Neural cell (in vitro differentiated cells): ENCODE measurements at regions not wholly inside any gene's neighbourhood (a gene's known extent, or its start where the extent isn't known, plus 50 kb on each side); places are given as distances from the start of the nearest gene placed in this dataset.

ENCODE experiments used
- EP300 ChIP-seq: fragments of 450-650 bp; conservative IDR thresholded peaks from 2 replicates; pipeline ENCODE4 v1.6.1; 2014; ENCODE audit warnings: antibody characterized with exemption, mild to moderate bottlenecking, moderate library complexity; ENCODE audit not compliant: poor library complexity, severe bottlenecking
- TF ChIP-seq, protein P1 (sequence below): fragments of 450-650 bp; IDR thresholded peaks from 2 replicates; pipeline ENCODE4 v1.5.1; 2014; ENCODE audit warnings: antibody characterized with exemption, mild to moderate bottlenecking, moderate library complexity; ENCODE audit not compliant: poor library complexity, severe bottlenecking
- TF ChIP-seq, protein P2 (sequence below): IDR thresholded peaks from 2 replicates; pipeline ENCODE4 v1.6.1; 2012; ENCODE audit warnings: borderline replicate concordance

DNA sequence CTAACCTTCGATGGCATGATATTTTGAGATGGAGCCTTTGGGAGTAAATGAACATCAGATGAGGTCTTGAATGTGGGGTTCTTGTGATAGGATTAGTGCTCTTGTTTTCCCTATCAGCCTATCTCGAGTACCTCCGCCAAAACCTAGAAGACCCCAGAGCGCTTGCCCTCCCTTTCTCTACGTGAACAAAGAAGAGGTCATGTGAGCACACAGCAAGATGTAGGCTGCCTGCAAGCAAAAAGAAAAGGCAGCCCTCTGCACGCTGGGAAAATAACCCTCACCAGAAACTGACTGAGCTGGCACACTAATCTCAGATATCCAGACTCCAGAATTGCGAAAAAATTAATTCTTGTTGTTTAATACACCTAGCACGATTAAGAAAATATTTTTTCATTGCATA lies 799.8 kb upstream of the SLC10A2 start:
- TF ChIP-seq EP300 = no peak
- TF ChIP-seq, protein P1, sequence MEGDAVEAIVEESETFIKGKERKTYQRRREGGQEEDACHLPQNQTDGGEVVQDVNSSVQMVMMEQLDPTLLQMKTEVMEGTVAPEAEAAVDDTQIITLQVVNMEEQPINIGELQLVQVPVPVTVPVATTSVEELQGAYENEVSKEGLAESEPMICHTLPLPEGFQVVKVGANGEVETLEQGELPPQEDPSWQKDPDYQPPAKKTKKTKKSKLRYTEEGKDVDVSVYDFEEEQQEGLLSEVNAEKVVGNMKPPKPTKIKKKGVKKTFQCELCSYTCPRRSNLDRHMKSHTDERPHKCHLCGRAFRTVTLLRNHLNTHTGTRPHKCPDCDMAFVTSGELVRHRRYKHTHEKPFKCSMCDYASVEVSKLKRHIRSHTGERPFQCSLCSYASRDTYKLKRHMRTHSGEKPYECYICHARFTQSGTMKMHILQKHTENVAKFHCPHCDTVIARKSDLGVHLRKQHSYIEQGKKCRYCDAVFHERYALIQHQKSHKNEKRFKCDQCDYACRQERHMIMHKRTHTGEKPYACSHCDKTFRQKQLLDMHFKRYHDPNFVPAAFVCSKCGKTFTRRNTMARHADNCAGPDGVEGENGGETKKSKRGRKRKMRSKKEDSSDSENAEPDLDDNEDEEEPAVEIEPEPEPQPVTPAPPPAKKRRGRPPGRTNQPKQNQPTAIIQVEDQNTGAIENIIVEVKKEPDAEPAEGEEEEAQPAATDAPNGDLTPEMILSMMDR = no peak
- TF ChIP-seq, protein P2, sequence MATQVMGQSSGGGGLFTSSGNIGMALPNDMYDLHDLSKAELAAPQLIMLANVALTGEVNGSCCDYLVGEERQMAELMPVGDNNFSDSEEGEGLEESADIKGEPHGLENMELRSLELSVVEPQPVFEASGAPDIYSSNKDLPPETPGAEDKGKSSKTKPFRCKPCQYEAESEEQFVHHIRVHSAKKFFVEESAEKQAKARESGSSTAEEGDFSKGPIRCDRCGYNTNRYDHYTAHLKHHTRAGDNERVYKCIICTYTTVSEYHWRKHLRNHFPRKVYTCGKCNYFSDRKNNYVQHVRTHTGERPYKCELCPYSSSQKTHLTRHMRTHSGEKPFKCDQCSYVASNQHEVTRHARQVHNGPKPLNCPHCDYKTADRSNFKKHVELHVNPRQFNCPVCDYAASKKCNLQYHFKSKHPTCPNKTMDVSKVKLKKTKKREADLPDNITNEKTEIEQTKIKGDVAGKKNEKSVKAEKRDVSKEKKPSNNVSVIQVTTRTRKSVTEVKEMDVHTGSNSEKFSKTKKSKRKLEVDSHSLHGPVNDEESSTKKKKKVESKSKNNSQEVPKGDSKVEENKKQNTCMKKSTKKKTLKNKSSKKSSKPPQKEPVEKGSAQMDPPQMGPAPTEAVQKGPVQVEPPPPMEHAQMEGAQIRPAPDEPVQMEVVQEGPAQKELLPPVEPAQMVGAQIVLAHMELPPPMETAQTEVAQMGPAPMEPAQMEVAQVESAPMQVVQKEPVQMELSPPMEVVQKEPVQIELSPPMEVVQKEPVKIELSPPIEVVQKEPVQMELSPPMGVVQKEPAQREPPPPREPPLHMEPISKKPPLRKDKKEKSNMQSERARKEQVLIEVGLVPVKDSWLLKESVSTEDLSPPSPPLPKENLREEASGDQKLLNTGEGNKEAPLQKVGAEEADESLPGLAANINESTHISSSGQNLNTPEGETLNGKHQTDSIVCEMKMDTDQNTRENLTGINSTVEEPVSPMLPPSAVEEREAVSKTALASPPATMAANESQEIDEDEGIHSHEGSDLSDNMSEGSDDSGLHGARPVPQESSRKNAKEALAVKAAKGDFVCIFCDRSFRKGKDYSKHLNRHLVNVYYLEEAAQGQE = no peak
